GM12874 (cell line): ENCODE measurements at regions not wholly inside any gene's neighbourhood (a gene's known extent, or its start where the extent isn't known, plus 50 kb on each side); places are given as distances from the start of the nearest gene placed in this dataset.

ENCODE experiments used
- TF ChIP-seq, protein P1 (sequence below): IDR thresholded peaks from 2 replicates; pipeline ENCODE4 v1.5.1; 2011; ENCODE audit warnings: low read depth, mild to moderate bottlenecking, control low read depth, low read length, moderate library complexity; ENCODE audit not compliant: insufficient read depth

DNA sequence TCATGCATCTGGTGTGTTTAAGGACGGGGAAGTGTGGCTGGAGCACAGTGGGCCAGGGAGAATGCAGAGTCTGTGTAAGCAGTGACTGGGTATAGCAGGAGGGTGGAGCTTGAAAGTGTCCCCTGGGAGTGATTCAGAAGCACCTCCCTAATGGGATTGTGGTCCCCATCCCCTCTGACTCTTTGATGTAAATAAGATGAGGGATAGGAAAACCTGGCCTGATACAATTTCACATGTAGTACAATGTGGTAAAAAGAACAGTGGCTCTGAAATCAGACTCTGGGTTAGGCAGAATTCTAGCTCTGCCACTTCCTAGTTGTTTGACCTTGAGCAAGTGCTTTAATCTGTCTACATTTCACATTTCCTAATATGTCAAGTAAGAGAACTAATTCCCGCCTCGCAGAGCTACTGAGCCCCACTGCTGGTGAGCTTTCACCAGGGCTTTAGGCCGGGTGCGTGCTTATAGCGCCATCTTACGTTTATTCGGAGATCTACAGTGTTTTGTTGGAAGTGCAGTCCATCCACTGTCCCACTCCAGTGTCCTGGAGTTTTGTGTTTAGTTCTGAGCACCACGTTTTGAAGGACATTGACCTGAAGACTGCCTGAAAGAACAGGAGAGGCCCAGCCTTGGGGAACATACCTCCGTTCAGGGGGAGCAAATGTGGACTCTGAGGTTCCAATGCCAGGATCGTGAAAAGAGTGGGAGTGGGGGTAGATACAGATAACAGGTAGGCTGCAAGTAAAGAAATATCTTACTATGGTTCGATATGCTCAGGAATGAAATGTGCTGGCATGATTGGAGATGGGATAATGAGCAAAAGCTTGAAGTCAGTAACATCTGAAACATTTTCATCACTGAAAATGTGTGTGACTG is 51.2 kb upstream of the TESK1 start:
- TF ChIP-seq, protein P1, sequence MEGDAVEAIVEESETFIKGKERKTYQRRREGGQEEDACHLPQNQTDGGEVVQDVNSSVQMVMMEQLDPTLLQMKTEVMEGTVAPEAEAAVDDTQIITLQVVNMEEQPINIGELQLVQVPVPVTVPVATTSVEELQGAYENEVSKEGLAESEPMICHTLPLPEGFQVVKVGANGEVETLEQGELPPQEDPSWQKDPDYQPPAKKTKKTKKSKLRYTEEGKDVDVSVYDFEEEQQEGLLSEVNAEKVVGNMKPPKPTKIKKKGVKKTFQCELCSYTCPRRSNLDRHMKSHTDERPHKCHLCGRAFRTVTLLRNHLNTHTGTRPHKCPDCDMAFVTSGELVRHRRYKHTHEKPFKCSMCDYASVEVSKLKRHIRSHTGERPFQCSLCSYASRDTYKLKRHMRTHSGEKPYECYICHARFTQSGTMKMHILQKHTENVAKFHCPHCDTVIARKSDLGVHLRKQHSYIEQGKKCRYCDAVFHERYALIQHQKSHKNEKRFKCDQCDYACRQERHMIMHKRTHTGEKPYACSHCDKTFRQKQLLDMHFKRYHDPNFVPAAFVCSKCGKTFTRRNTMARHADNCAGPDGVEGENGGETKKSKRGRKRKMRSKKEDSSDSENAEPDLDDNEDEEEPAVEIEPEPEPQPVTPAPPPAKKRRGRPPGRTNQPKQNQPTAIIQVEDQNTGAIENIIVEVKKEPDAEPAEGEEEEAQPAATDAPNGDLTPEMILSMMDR, result peak; percentile 66

DNA sequence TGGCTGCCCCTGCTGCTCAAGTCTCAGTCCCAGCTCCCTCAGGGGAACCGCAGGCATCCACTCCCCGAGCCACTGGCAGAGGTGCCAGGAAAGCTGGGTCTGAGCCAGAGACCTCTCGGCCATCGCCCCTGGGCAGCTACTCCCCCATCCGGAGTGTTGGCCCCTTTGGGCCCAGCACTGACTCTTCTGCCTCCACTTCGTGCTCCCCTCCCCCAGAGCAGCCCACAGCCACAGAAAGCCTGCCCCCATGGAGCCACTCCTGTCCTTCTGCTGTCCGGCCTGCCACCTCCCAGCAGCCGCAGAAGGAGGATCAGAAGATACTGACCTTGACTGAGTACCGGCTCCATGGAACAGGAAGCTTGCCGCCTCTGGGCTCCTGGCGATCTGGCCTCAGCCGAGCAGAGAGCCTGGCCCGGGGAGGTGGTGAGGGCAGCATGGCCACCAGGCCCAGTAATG is 49.8 kb upstream of the TESK1 start:
- TF ChIP-seq, protein P1, result no peak
